ENCODE measurements at regions not wholly inside any gene's neighbourhood (a gene's known extent, or its start where the extent isn't known, plus 50 kb on each side); places are given as distances from the start of the nearest gene placed in this dataset.

DNA sequence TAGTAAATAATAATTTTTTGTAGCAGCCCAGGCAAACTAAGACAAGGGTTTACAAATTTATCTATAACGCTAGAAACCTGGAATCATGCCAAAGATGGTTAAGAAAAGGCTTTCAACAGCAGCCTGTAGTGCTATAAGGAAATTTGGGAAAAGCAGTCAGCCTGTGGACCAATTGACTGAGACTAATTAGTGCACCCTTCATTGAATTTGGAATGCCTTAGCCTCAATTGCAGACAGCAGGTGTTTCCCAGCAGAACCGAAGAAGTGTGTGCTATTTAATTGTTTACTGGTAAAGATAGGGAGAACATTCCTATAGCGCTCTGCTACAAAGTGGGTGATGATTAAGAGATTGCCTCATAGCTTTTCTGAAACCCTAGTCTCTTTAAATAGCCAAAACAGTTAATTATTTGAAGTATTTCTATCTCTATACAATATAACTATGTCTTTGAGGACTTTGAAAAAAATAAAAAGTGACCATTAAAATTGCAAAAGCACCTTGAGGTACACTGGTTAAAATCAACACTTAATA is 1884.3 kb upstream of the PCDH20 start:
- TF ChIP-seq, protein P1, sequence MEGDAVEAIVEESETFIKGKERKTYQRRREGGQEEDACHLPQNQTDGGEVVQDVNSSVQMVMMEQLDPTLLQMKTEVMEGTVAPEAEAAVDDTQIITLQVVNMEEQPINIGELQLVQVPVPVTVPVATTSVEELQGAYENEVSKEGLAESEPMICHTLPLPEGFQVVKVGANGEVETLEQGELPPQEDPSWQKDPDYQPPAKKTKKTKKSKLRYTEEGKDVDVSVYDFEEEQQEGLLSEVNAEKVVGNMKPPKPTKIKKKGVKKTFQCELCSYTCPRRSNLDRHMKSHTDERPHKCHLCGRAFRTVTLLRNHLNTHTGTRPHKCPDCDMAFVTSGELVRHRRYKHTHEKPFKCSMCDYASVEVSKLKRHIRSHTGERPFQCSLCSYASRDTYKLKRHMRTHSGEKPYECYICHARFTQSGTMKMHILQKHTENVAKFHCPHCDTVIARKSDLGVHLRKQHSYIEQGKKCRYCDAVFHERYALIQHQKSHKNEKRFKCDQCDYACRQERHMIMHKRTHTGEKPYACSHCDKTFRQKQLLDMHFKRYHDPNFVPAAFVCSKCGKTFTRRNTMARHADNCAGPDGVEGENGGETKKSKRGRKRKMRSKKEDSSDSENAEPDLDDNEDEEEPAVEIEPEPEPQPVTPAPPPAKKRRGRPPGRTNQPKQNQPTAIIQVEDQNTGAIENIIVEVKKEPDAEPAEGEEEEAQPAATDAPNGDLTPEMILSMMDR (IDR thresholded peaks at IDR 0.05 in 4 of 5, conservative IDR thresholded peaks at IDR 0.05 in 1 of 5), result no peak
- TF ChIP-seq POLR2A (IDR thresholded peaks at IDR 0.05), result no peak

Data from gastrocnemius medialis (tissue), 4 donors.